Medulla oblongata (tissue), 1 donor: ENCODE measurements at regions not wholly inside any gene's neighbourhood (a gene's known extent, or its start where the extent isn't known, plus 50 kb on each side); places are given as distances from the start of the nearest gene placed in this dataset.
"Not testable (repeated sequence)": the region's sequence is repeated elsewhere in the genome, so short reads cannot be mapped to it uniquely, and the experiment has no call there.

ENCODE experiments used
- DNase-seq: peaks from one replicate; pipeline ENCODE4 v3.0.0-alpha.2; 2015; ENCODE audit errors: extremely low spot score

- DNase-seq: no peak
Observed at GRCh38 chr1:242813490-242814091, 289.1 kb upstream of the PLD5 start.

- no peak for DNase-seq
Observed at GRCh38 chr1:242811092-242811840, 286.8 kb upstream of the PLD5 start.

GRCh38 chr1:242806324-242806723 is 281.8 kb upstream of the PLD5 start:
- DNase-seq: no peak

- not testable (repeated sequence) for DNase-seq
Observed at GRCh38 chr1:242805360-242805759, 280.9 kb upstream of the PLD5 start.

- no peak for DNase-seq
Observed at GRCh38 chr1:242802973-242803372, 278.5 kb upstream of the PLD5 start.

GRCh38 chr1:242800521-242800920 is 276.0 kb upstream of the PLD5 start:
- DNase-seq: no peak

- DNase-seq: no peak
Observed at GRCh38 chr1:242797856-242798255, 273.4 kb upstream of the PLD5 start.

- no peak for DNase-seq
Observed at GRCh38 chr1:242788771-242789170, 264.3 kb upstream of the PLD5 start.

- no peak for DNase-seq
Observed at GRCh38 chr1:242787968-242788367, 263.5 kb upstream of the PLD5 start.

- peak; percentile 21 for DNase-seq
Observed at GRCh38 chr1:242784807-242785206, 260.3 kb upstream of the PLD5 start.

- peak; percentile 12 for DNase-seq
Observed at GRCh38 chr1:242784084-242784483, 259.6 kb upstream of the PLD5 start.

- DNase-seq: no peak
Observed at GRCh38 chr1:242774256-242774655, 249.8 kb upstream of the PLD5 start.

- no peak for DNase-seq
Observed at GRCh38 chr1:242770366-242770765, 245.9 kb upstream of the PLD5 start.

GRCh38 chr1:242764161-242764560 is 239.7 kb upstream of the PLD5 start:
- no peak for DNase-seq

- no peak for DNase-seq
Observed at GRCh38 chr1:242761556-242761955, 237.1 kb upstream of the PLD5 start.

GRCh38 chr1:242754926-242755325 is 230.4 kb upstream of the PLD5 start:
- DNase-seq: no peak

GRCh38 chr1:242754125-242754524 is 229.6 kb upstream of the PLD5 start:
- no peak for DNase-seq

- DNase-seq: no peak
Observed at GRCh38 chr1:242747233-242747632, 222.7 kb upstream of the PLD5 start.

GRCh38 chr1:242745079-242745478 is 220.6 kb upstream of the PLD5 start:
- no peak for DNase-seq

GRCh38 chr1:242743983-242744780 is 219.7 kb upstream of the PLD5 start:
- no peak for DNase-seq

GRCh38 chr1:242738702-242739645 is 214.5 kb upstream of the PLD5 start:
- no peak for DNase-seq

GRCh38 chr1:242736611-242737010 is 212.1 kb upstream of the PLD5 start:
- no peak for DNase-seq
